K562 (cell line): ENCODE measurements at regions not wholly inside any gene's neighbourhood (a gene's known extent, or its start where the extent isn't known, plus 50 kb on each side); places are given as distances from the start of the nearest gene placed in this dataset.

ENCODE experiments used
- CHCHD3 ChIP-seq: fragments of 250-450 bp; sonication (Bioruptor Pico); IDR thresholded peaks from 2 replicates; pipeline ENCODE4 v2.1.2; 2022; ENCODE audit warnings: mild to moderate bottlenecking
- ESRRA ChIP-seq: fragments of 450-650 bp; IDR thresholded peaks from 2 replicates; pipeline ENCODE4 v1.6.1; 2014; ENCODE audit warnings: low read depth, mild to moderate bottlenecking, moderate library complexity, borderline replicate concordance
- EZH2 ChIP-seq: IDR thresholded peaks from 2 replicates; pipeline ENCODE4 v1.6.1; 2012; ENCODE audit warnings: low read depth, mild to moderate bottlenecking, inconsistent platforms, low read length, borderline replicate concordance
- MAZ ChIP-seq, 2 experiments: fragments of 450-650 bp in 1 of 2; sonication (generic) in 1 of 2; formaldehyde crosslinking; IDR thresholded peaks in 1 of 2; conservative IDR thresholded peaks in 1 of 2; 2 replicates each; pipeline versions ENCODE4 v1.4.0 to v1.5.0; 2020; ENCODE audit warnings: mild to moderate bottlenecking in 1 of 2, missing genetic modification reagents in 1 of 2
- RAD21 ChIP-seq, 2 experiments: fragments of 250-450 bp in 1 of 2; fragments of 450-650 bp in 1 of 2; sonication (Bioruptor Pico) in 1 of 2; formaldehyde crosslinking in 1 of 2; IDR thresholded peaks in 1 of 2; conservative IDR thresholded peaks in 1 of 2; 2 replicates each; pipeline versions ENCODE4 v1.4.0 to v1.8.0; 2020 to 2022; ENCODE audit warnings: mild to moderate bottlenecking in 2 of 2, moderate library complexity in 1 of 2
- TCF7 ChIP-seq: sonication (generic); IDR thresholded peaks from 2 replicates; pipeline ENCODE4 v1.6.1; 2016; ENCODE audit warnings: antibody characterized with exemption, borderline replicate concordance
- ZNF12 ChIP-seq: sonication (generic); formaldehyde crosslinking; IDR thresholded peaks from 2 replicates; pipeline ENCODE4 v1.4.0; 2020; ENCODE audit warnings: mild to moderate bottlenecking, missing genetic modification reagents
- TF ChIP-seq, protein P1 (sequence below): sonication (generic); formaldehyde crosslinking; IDR thresholded peaks from 2 replicates; pipeline ENCODE4 v1.9.0; 2022; ENCODE audit warnings: mild to moderate bottlenecking, missing genetic modification reagents

DNA sequence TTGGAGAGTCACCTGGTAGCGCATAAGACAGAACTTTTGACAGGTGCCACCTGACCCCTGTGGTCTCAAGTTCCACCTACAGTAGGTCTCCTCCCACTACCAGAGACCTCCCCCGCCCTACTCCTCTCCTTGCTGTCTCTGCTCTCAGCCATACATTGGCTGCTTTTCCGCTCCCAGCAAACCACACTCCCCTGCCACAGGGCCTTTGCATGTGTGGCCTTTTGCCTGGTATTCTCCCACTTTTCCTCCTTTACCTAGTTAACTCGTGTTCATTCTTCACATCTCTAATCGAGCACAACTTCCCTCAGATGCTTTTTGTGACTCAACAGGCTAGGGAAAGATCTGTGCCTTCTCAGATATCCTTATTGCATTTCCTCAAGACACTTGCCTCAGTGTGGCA lies 218.3 kb upstream of the EEF2KMT start:
- TF ChIP-seq, protein P1, sequence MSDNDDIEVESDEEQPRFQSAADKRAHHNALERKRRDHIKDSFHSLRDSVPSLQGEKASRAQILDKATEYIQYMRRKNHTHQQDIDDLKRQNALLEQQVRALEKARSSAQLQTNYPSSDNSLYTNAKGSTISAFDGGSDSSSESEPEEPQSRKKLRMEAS (CRISPR knock-in tag): no peak
- TF ChIP-seq TCF7 (no peak), RAD21 (CRISPR knock-in tag; conservative IDR thresholded peaks at IDR 0.05 in 1 of 2, IDR thresholded peaks at IDR 0.05 in 1 of 2) (no peak), EZH2 (no peak), ESRRA (no peak), CHCHD3 (CRISPR knock-in tag) (no peak), ZNF12 (CRISPR knock-in tag) (no peak), MAZ (CRISPR knock-in tag; conservative IDR thresholded peaks at IDR 0.05 in 1 of 2, IDR thresholded peaks at IDR 0.05 in 1 of 2) (no peak)
